IMR-90 (cell line): ENCODE measurements at regions not wholly inside any gene's neighbourhood (a gene's known extent, or its start where the extent isn't known, plus 50 kb on each side); places are given as distances from the start of the nearest gene placed in this dataset.

ENCODE experiments used
- ATAC-seq: fragments of 200-7000 bp; cut with Tn5 transposase; 2 replicates; pipeline ENCODE4 v1.9.1; 2020; ENCODE audit warnings: low read depth, mild to moderate bottlenecking, moderate library complexity
- BruUV-seq: library from RNA; stranded (reverse); fragments of 400-500 nt; replicated peaks from 2 replicates; lab custom pipeline; 2021; lab: Mats Ljungman, UMichigan
- CTCF ChIA-PET: fragments of 300-600 bp; formaldehyde crosslinking; extraction: SDS; loops from one replicate; lab custom pipeline; 2021; ENCODE audit warnings: antibody characterized with exemption; lab: Yijun Ruan, JAX
- POLR2A ChIA-PET: fragments of 300-600 bp; sonication (Branson Sonifier 250); formaldehyde crosslinking; loops from one replicate; lab custom pipeline; 2022; ENCODE audit warnings: antibody characterized with exemption; ENCODE audit not compliant: unreplicated experiment; lab: Charles Lee
- DNase-seq: peaks from one replicate; pipeline ENCODE4 v3.0.0; 2013
- H2AFZ ChIP-seq: replicated peaks from 2 replicates; pipeline ENCODE3; 2013; ENCODE audit warnings: low read length, mild to moderate bottlenecking; ENCODE audit not compliant: poor library complexity
- H2AK5ac ChIP-seq: 2 replicates; pipeline ENCODE4 v1.6.1; 2013; ENCODE audit warnings: low read depth, low read length, inconsistent platforms
- H2AK9ac ChIP-seq: replicated peaks from 2 replicates; pipeline ENCODE3; 2013; ENCODE audit warnings: mild to moderate bottlenecking, low read depth, low read length, moderate library complexity; ENCODE audit not compliant: poor library complexity
- H2BK120ac ChIP-seq: 2 replicates; pipeline ENCODE4 v1.6.1; 2013; ENCODE audit warnings: low read depth, low read length, inconsistent platforms
- H2BK15ac ChIP-seq: 3 replicates; pipeline ENCODE4 v1.6.1; 2013; ENCODE audit warnings: low read depth, low read length, inconsistent platforms
- H2BK20ac ChIP-seq: 2 replicates; pipeline ENCODE4 v1.6.1; 2013; ENCODE audit warnings: low read depth, mild to moderate bottlenecking, inconsistent platforms, low read length, moderate library complexity
- H2BK5ac ChIP-seq: 2 replicates; pipeline ENCODE4 v1.6.1; 2013; ENCODE audit warnings: mild to moderate bottlenecking, low read depth, low read length, inconsistent platforms; ENCODE audit not compliant: poor library complexity, severe bottlenecking
- H3K14ac ChIP-seq: replicated peaks from 2 replicates; pipeline ENCODE4 v1.6.1; 2013; ENCODE audit warnings: low read depth, low read length, inconsistent platforms
- H3K18ac ChIP-seq: 2 replicates; pipeline ENCODE4 v1.6.1; 2013; ENCODE audit warnings: low read depth, low read length, control low read depth
- H3K23ac ChIP-seq: 2 replicates; pipeline ENCODE4 v1.6.1; 2013; ENCODE audit warnings: low read depth, low read length, inconsistent platforms
- H3K27ac ChIP-seq: 2 replicates; pipeline ENCODE4 v1.5.1; 2013; ENCODE audit warnings: mild to moderate bottlenecking, control low read depth, low read length; ENCODE audit not compliant: insufficient read depth
- H3K27me3 ChIP-seq: 2 replicates; pipeline ENCODE4 v1.6.1; 2013; ENCODE audit warnings: low read length; ENCODE audit not compliant: control insufficient read depth, insufficient read depth
- H3K36me3 ChIP-seq: 2 replicates; pipeline ENCODE4 v1.6.1; 2013; ENCODE audit warnings: low read length, mixed read lengths; ENCODE audit not compliant: control insufficient read depth, insufficient read depth
- H3K4ac ChIP-seq: 2 replicates; pipeline ENCODE4 v1.6.1; 2013; ENCODE audit warnings: low read depth, low read length, inconsistent platforms
- H3K4me1 ChIP-seq: 2 replicates; pipeline ENCODE4 v1.6.1; 2013; ENCODE audit warnings: low read length, mixed read lengths; ENCODE audit not compliant: control insufficient read depth, insufficient read depth
- H3K4me2 ChIP-seq: 2 replicates; pipeline ENCODE4 v1.6.1; 2013; ENCODE audit warnings: low read depth, mild to moderate bottlenecking, control low read depth, low read length, moderate library complexity
- H3K4me3 ChIP-seq: 2 replicates; pipeline ENCODE4 v1.5.1; 2013; ENCODE audit warnings: low read depth, mild to moderate bottlenecking, control low read depth, low read length, moderate library complexity; ENCODE audit not compliant: insufficient read depth
- H3K56ac ChIP-seq: 2 replicates; pipeline ENCODE4 v1.6.1; 2013; ENCODE audit warnings: low read length, inconsistent platforms; ENCODE audit not compliant: insufficient read depth; ENCODE audit errors: extremely low read depth
- H3K79me1 ChIP-seq, 2 experiments: 2 replicates each; pipeline ENCODE4 v1.6.1; 2013; ENCODE audit warnings: low read length in 2 of 2, inconsistent platforms in 1 of 2, low read depth in 1 of 2
- H3K9ac ChIP-seq: 2 replicates; pipeline ENCODE4 v1.6.1; 2013; ENCODE audit warnings: low read depth, low read length, control low read depth
- H3K9me1 ChIP-seq: 2 replicates; pipeline ENCODE4 v1.6.1; 2013; ENCODE audit warnings: low read length, inconsistent platforms; ENCODE audit not compliant: insufficient read depth
- H3K9me3 ChIP-seq: 2 replicates; pipeline ENCODE4 v1.6.1; 2013; ENCODE audit warnings: low read length; ENCODE audit not compliant: control insufficient read depth, insufficient read depth
- H4K20me1 ChIP-seq: 2 replicates; pipeline ENCODE4 v1.6.1; 2013; ENCODE audit warnings: low read length, inconsistent platforms; ENCODE audit not compliant: insufficient read depth
- H4K5ac ChIP-seq: 2 replicates; pipeline ENCODE4 v1.6.1; 2013; ENCODE audit warnings: mild to moderate bottlenecking, low read depth, low read length, control low read depth
- H4K8ac ChIP-seq, 2 experiments: 2 replicates each; pipeline ENCODE4 v1.6.1; 2013; ENCODE audit warnings: low read depth in 2 of 2, low read length in 2 of 2, control low read depth in 1 of 2, inconsistent platforms in 1 of 2
- H4K91ac ChIP-seq: 2 replicates; pipeline ENCODE4 v1.6.1; 2013; ENCODE audit warnings: low read depth, low read length, inconsistent platforms; ENCODE audit not compliant: insufficient read depth
- CTCF ChIP-seq: conservative IDR thresholded peaks from 2 replicates; pipeline ENCODE4 v1.5.1; 2012; ENCODE audit warnings: mild to moderate bottlenecking, low read depth, low read length, improper control_type of control experiment
- WGBS, 2 experiments: methylation state at CpG; one replicate each; pipeline versions ENCODE4 v1.1.5 to v1.1.7; 2013; ENCODE audit warnings: missing lambda C conversion rate in 2 of 2; ENCODE audit not compliant: insufficient read length in 1 of 2; ENCODE audit errors: extremely low coverage in 2 of 2; 5-methylcytosine and 5-hydroxymethylcytosine counted together
- dilution Hi-C: fragments of 300-500 bp; cut with HindIII; formaldehyde crosslinking; loops from one replicate; pipeline ENCODE4 v1.14.3; 2018; ENCODE audit warnings: low sequenced_read_pairs; ENCODE audit not compliant: unreplicated experiment
- in situ Hi-C: fragments of 300-500 bp; cut with MboI; formaldehyde crosslinking; loops from 3 replicates; pipeline ENCODE4 v1.14.3; 2019; ENCODE audit warnings: low sequenced_read_pairs, inconsistent platforms, mixed read lengths
- intact Hi-C: fragments of 100-400 bp; cut with micrococcal nuclease; formaldehyde crosslinking; loops from 2 replicates; pipeline ENCODE4 v1.10.0; 2022
- TF ChIP-seq, protein P1 (sequence below): fragments of 150-350 bp; IDR thresholded peaks from 2 replicates; pipeline ENCODE4 v1.6.1; 2017; ENCODE audit warnings: mild to moderate bottlenecking, antibody characterized with exemption, low read length, low read depth

DNA sequence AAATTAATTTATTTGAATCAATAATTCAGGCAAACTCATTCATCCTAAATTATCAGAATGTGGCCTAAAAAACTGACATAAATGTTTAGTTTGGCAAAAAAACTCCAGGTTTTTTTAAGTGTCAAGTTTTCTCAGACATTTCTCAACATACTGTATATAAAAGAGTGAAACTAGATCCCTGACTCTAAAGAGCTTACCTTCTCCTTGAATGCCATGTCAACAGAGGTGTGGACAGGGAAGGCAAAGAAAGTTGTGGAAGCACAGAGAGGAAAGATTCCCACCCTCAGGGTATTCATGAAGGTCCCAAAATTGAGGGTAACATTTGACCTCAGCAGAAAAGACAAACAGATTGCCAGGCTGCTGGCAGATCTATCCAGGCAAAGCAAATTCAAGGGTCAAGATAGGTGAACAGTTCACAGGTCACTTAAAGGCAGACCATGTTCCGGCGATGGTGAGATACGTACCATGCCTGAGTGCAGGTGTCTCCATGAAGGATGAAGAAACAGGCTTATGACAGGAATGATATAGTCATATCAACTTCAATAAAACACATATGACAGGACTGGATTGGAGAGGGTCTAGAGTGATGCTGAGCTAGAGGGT lies 1638.3 kb upstream of the ZEB2 start:
- H3K4me2 ChIP-seq: no peak overlapping the region
- no peak overlapping the region for H4K5ac ChIP-seq
- no peak overlapping the region for H2BK20ac ChIP-seq
- no peak overlapping the region for H3K27ac ChIP-seq
- ATAC-seq: no peak
- H2AK9ac ChIP-seq: no peak overlapping the region
- H3K4me1 ChIP-seq: no peaks in the 10 kb centered on the region
- H3K4me3 ChIP-seq: no peak overlapping the region
- H3K14ac ChIP-seq: no peak overlapping the region
- BruUV-seq: no TSS peak
- no peaks in the 10 kb centered on the region for H4K20me1 ChIP-seq
- dilution Hi-C loops: no loop called here
- no peak overlapping the region for H3K18ac ChIP-seq
- in situ Hi-C loops: no loop called here
- H2AFZ ChIP-seq: no peak overlapping the region
- no peak overlapping the region for H3K56ac ChIP-seq
- H3K23ac ChIP-seq: no peak overlapping the region; the same call in 1 of the 2 replicates
- TF ChIP-seq CTCF: no peak
- TF ChIP-seq, protein P1, sequence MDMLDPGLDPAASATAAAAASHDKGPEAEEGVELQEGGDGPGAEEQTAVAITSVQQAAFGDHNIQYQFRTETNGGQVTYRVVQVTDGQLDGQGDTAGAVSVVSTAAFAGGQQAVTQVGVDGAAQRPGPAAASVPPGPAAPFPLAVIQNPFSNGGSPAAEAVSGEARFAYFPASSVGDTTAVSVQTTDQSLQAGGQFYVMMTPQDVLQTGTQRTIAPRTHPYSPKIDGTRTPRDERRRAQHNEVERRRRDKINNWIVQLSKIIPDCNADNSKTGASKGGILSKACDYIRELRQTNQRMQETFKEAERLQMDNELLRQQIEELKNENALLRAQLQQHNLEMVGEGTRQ: no peak
- no peak for DNase-seq
- no peak overlapping the region for H4K8ac ChIP-seq
- no peak overlapping the region for H3K9ac ChIP-seq
- H3K27me3 ChIP-seq: no peaks in the 10 kb centered on the region; the same call in 1 of the 2 replicates
- ChIA-PET POLR2A (no interaction called here), CTCF (no interaction called here)
- no peaks in the 10 kb centered on the region for H3K9me3 ChIP-seq
- H3K9me1 ChIP-seq: no peaks in the 10 kb centered on the region; the same call in 1 of the 2 replicates
- H3K36me3 ChIP-seq: no peaks in the 10 kb centered on the region
- H4K91ac ChIP-seq: no peak overlapping the region
- intact Hi-C loops: no loop called here
- no CpG with 5 or more reads among the region's 3 CpGs for WGBS, 2 experiments
- no peak overlapping the region for H2BK5ac ChIP-seq
- H2BK120ac ChIP-seq: no peak overlapping the region
- H3K4ac ChIP-seq: no peak overlapping the region
- H2AK5ac ChIP-seq: no peak overlapping the region
- no peaks in the 10 kb centered on the region for H3K79me1 ChIP-seq
- no peak overlapping the region for H2BK15ac ChIP-seq
